Upper lobe of right lung (tissue), 1 donor: ENCODE measurements at regions not wholly inside any gene's neighbourhood (a gene's known extent, or its start where the extent isn't known, plus 50 kb on each side); places are given as distances from the start of the nearest gene placed in this dataset.

Experiments
- ATAC-seq: fragments of 200-7000 bp; cut with Tn5 transposase; one replicate; pipeline ENCODE4 v1.9.1; 2020; ENCODE audit warnings: mild to moderate bottlenecking, moderate library complexity
- DNase-seq: peaks from one replicate; pipeline ENCODE4 v3.0.0-alpha.2; 2020
- H3K27ac ChIP-seq: fragments of 200-600 bp; one replicate; pipeline ENCODE4 v1.8.0; 2022
- H3K27me3 ChIP-seq: fragments of 200-600 bp; one replicate; pipeline ENCODE4 v1.8.0; 2022; ENCODE audit warnings: mild to moderate bottlenecking
- H3K36me3 ChIP-seq: fragments of 200-600 bp; one replicate; pipeline ENCODE4 v1.8.0; 2022
- H3K4me1 ChIP-seq: fragments of 200-600 bp; one replicate; pipeline ENCODE4 v1.8.0; 2022
- H3K4me3 ChIP-seq: fragments of 200-600 bp; one replicate; pipeline ENCODE4 v1.8.0; 2022; ENCODE audit warnings: mild to moderate bottlenecking
- H3K9me3 ChIP-seq: fragments of 200-600 bp; one replicate; pipeline ENCODE4 v1.8.0; 2022
- CTCF ChIP-seq: fragments of 200-600 bp; IDR thresholded peaks from one replicate; pipeline ENCODE4 v1.8.0; 2022; ENCODE audit warnings: antibody characterized with exemption
- intact Hi-C: fragments of 100-400 bp; cut with DNase I; formaldehyde crosslinking; loops from one replicate; pipeline ENCODE4 v1.11.0; 2022
- donor health status: DM: no; HTN: yes; CAD: no; lungs with severe emphysema.

GRCh38 chr3:72487078-72487765, 361.0 kb downstream of the SHQ1 start:
- ATAC-seq = peak; percentile 87
- no peak overlapping the region for H3K4me3 ChIP-seq

GRCh38 chr3:72485641-72486040, 362.6 kb downstream of the SHQ1 start:
- no peak for DNase-seq
- Histone ChIP-seq H3K36me3 (no peaks in the 10 kb centered on the region), H3K4me3 (no peak overlapping the region), H3K27me3 (no peaks in the 10 kb centered on the region), H3K4me1 (peaks cover 32% of the 10 kb centered on the region), H3K9me3 (no peaks in the 10 kb centered on the region), H3K27ac (no peak overlapping the region)
- peak; percentile 51 for ATAC-seq
- TF ChIP-seq CTCF = no peak
- intact Hi-C loops = no loop called here

More at GRCh38 chr3:72487078-72487765, 361.0 kb downstream of the SHQ1 start:
- H3K27ac ChIP-seq = peak overlapping the region; percentile 52
- H3K9me3 ChIP-seq = no peaks in the 10 kb centered on the region
- no peak for TF ChIP-seq CTCF
- H3K36me3 ChIP-seq = no peaks in the 10 kb centered on the region
- intact Hi-C loops = no loop called here
- peaks cover 32% of the 10 kb centered on the region for H3K4me1 ChIP-seq
- H3K27me3 ChIP-seq = no peaks in the 10 kb centered on the region
- peak; percentile 88 for DNase-seq

- ATAC-seq = no peak
- TF ChIP-seq CTCF = no peak
- DNase-seq = no peak
- Histone ChIP-seq H3K36me3 (no peaks in the 10 kb centered on the region), H3K4me3 (peak overlapping the region; percentile 36), H3K4me1 (peaks cover 32% of the 10 kb centered on the region), H3K9me3 (no peaks in the 10 kb centered on the region), H3K27me3 (no peaks in the 10 kb centered on the region), H3K27ac (no peak overlapping the region)
- intact Hi-C loops = no loop called here
Observed at GRCh38 chr3:72483554-72484104, 364.6 kb downstream of the SHQ1 start.

GRCh38 chr3:72482589-72483321, 365.5 kb downstream of the SHQ1 start:
- no peak for TF ChIP-seq CTCF
- intact Hi-C loops = no loop called here
- peak; percentile 82 for DNase-seq
- ATAC-seq = peak; percentile 74
- Histone ChIP-seq H3K27ac (no peak overlapping the region), H3K27me3 (no peaks in the 10 kb centered on the region), H3K4me1 (peaks cover 28% of the 10 kb centered on the region), H3K4me3 (peak overlapping the region; percentile 36), H3K36me3 (no peaks in the 10 kb centered on the region), H3K9me3 (no peaks in the 10 kb centered on the region)

GRCh38 chr3:72481542-72481941, 366.7 kb downstream of the SHQ1 start:
- no peak for TF ChIP-seq CTCF
- ATAC-seq = no peak
- Histone ChIP-seq H3K4me1 (peaks cover 19% of the 10 kb centered on the region), H3K27ac (no peak overlapping the region), H3K4me3 (no peak overlapping the region), H3K27me3 (no peaks in the 10 kb centered on the region), H3K36me3 (no peaks in the 10 kb centered on the region), H3K9me3 (no peaks in the 10 kb centered on the region)
- no peak for DNase-seq
- intact Hi-C loops = no loop called here
